Osteocyte (in vitro differentiated cells): ENCODE measurements at regions not wholly inside any gene's neighbourhood (a gene's known extent, or its start where the extent isn't known, plus 50 kb on each side); places are given as distances from the start of the nearest gene placed in this dataset.

Experiments
- DNase-seq: peaks from one replicate; pipeline ENCODE4 v3.0.0; 2021; ENCODE audit warnings: mixed read lengths; ENCODE audit not compliant: unreplicated experiment; ENCODE audit errors: extremely low spot score
- H3K27ac Mint-ChIP-seq: one replicate; pipeline ENCODE4 v1.8.0; 2021; ENCODE audit warnings: mild to moderate bottlenecking, mixed read lengths; ENCODE audit not compliant: unreplicated experiment
- H3K27me3 Mint-ChIP-seq: one replicate; pipeline ENCODE4 v1.8.0; 2021; ENCODE audit warnings: mixed read lengths; ENCODE audit not compliant: unreplicated experiment
- H3K36me3 Mint-ChIP-seq: one replicate; pipeline ENCODE4 v1.8.0; 2021; ENCODE audit warnings: mixed read lengths; ENCODE audit not compliant: unreplicated experiment
- H3K4me1 Mint-ChIP-seq: one replicate; pipeline ENCODE4 v1.8.0; 2021; ENCODE audit warnings: mixed read lengths; ENCODE audit not compliant: unreplicated experiment
- H3K4me3 Mint-ChIP-seq: one replicate; pipeline ENCODE4 v1.8.0; 2021; ENCODE audit warnings: mild to moderate bottlenecking, moderate library complexity, mixed read lengths; ENCODE audit not compliant: unreplicated experiment
- H3K9me3 Mint-ChIP-seq: one replicate; pipeline ENCODE4 v1.8.0; 2021; ENCODE audit warnings: mixed read lengths; ENCODE audit not compliant: unreplicated experiment
- TF ChIP-seq, protein P1 (sequence below): fragments of 200-600 bp; sonication (generic); IDR thresholded peaks from 2 replicates; pipeline ENCODE4 v1.5.0; 2021; ENCODE audit warnings: antibody characterized with exemption, mild to moderate bottlenecking, moderate library complexity

GRCh38 chr12:124720681-124721500 lies 142.8 kb downstream of the SCARB1 start:
- peak overlapping the region; percentile 46 for H3K27ac Mint-ChIP-seq
- no peak for DNase-seq

GRCh38 chr12:124720004-124720680 lies 143.5 kb downstream of the SCARB1 start:
- TF ChIP-seq, protein P1, sequence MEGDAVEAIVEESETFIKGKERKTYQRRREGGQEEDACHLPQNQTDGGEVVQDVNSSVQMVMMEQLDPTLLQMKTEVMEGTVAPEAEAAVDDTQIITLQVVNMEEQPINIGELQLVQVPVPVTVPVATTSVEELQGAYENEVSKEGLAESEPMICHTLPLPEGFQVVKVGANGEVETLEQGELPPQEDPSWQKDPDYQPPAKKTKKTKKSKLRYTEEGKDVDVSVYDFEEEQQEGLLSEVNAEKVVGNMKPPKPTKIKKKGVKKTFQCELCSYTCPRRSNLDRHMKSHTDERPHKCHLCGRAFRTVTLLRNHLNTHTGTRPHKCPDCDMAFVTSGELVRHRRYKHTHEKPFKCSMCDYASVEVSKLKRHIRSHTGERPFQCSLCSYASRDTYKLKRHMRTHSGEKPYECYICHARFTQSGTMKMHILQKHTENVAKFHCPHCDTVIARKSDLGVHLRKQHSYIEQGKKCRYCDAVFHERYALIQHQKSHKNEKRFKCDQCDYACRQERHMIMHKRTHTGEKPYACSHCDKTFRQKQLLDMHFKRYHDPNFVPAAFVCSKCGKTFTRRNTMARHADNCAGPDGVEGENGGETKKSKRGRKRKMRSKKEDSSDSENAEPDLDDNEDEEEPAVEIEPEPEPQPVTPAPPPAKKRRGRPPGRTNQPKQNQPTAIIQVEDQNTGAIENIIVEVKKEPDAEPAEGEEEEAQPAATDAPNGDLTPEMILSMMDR: peak; percentile 48
- Mint-ChIP-seq H3K36me3 (no peaks in the 10 kb centered on the region), H3K4me3 (no peak overlapping the region), H3K9me3 (peaks cover 4% of the 10 kb centered on the region), H3K27ac (peak overlapping the region; percentile 46), H3K4me1 (peaks cover 27% of the 10 kb centered on the region), H3K27me3 (no peaks in the 10 kb centered on the region)
- no peak for DNase-seq

More at GRCh38 chr12:124720681-124721500, 142.8 kb downstream of the SCARB1 start:
- H3K9me3 Mint-ChIP-seq: peaks cover 4% of the 10 kb centered on the region
- no peaks in the 10 kb centered on the region for H3K36me3 Mint-ChIP-seq
- H3K27me3 Mint-ChIP-seq: no peaks in the 10 kb centered on the region
- TF ChIP-seq, protein P1: no peak
- peaks cover 21% of the 10 kb centered on the region for H3K4me1 Mint-ChIP-seq
- H3K4me3 Mint-ChIP-seq: no peak overlapping the region

- H3K9me3 Mint-ChIP-seq: peaks cover 4% of the 10 kb centered on the region
- no peaks in the 10 kb centered on the region for H3K27me3 Mint-ChIP-seq
- peaks cover 29% of the 10 kb centered on the region for H3K4me1 Mint-ChIP-seq
- no peak overlapping the region for H3K4me3 Mint-ChIP-seq
- no peak overlapping the region for H3K27ac Mint-ChIP-seq
- no peaks in the 10 kb centered on the region for H3K36me3 Mint-ChIP-seq
- no peak for DNase-seq
- TF ChIP-seq, protein P1: no peak
These were observed 144.4 kb downstream of the SCARB1 start for GRCh38 chr12:124719231-124719630.

DNA sequence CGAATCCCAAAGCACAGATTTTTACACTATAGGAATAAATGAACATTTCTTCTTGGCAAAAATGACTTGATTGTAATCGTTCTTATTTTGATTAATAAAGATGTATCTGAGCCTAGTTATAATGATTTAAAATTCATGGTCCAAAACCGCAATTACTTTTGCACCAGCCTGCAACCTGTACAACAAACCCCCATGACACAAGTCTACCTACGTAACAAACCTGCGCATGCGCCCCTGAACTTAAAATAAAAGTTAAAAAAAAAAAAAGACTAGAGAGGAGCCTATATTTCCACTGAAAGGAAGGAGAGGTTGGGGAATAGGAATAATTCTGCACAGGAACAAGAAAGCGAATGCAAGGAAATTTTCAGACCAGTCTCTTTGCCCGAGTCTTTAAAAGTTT lies 145.2 kb downstream of the SCARB1 start:
- H3K4me3 Mint-ChIP-seq: no peak overlapping the region
- TF ChIP-seq, protein P1: no peak
- peaks cover 35% of the 10 kb centered on the region for H3K4me1 Mint-ChIP-seq
- H3K27me3 Mint-ChIP-seq: no peaks in the 10 kb centered on the region
- no peak overlapping the region for H3K27ac Mint-ChIP-seq
- peaks cover 4% of the 10 kb centered on the region for H3K9me3 Mint-ChIP-seq
- DNase-seq: no peak
- peaks cover 2% of the 10 kb centered on the region for H3K36me3 Mint-ChIP-seq

- TF ChIP-seq, protein P1: no peak
- peaks cover 2% of the 10 kb centered on the region for H3K36me3 Mint-ChIP-seq
These were observed 145.6 kb downstream of the SCARB1 start for GRCh38 chr12:124718036-124718435.

More at GRCh38 chr12:124718036-124718435, 145.6 kb downstream of the SCARB1 start:
- Mint-ChIP-seq H3K27me3 (no peaks in the 10 kb centered on the region), H3K4me1 (peaks cover 39% of the 10 kb centered on the region), H3K9me3 (peaks cover 2% of the 10 kb centered on the region), H3K27ac (no peak overlapping the region), H3K4me3 (no peak overlapping the region)
- DNase-seq: no peak
